ACC112 (cell line): ENCODE measurements at regions not wholly inside any gene's neighbourhood (a gene's known extent, or its start where the extent isn't known, plus 50 kb on each side); places are given as distances from the start of the nearest gene placed in this dataset.

Experiments
- H2AFZ ChIP-seq: fragments of 200-600 bp; sonication (generic); one replicate; pipeline ENCODE4 v1.6.0; 2017; ENCODE audit warnings: antibody characterized with exemption, low read length; ENCODE audit not compliant: unreplicated experiment
- H3K27ac ChIP-seq: fragments of 200-600 bp; sonication (generic); 2 replicates; pipeline ENCODE4 v1.5.1; 2014; ENCODE audit warnings: low read depth, mild to moderate bottlenecking, antibody characterized with exemption, low read length, moderate library complexity
- H3K27me3 ChIP-seq: fragments of 200-600 bp; sonication (generic); 2 replicates; pipeline ENCODE4 v1.6.1; 2014; ENCODE audit warnings: mild to moderate bottlenecking, antibody characterized with exemption, low read length, moderate library complexity, mixed read lengths; ENCODE audit not compliant: insufficient read depth
- H3K36me3 ChIP-seq: fragments of 200-600 bp; sonication (generic); 2 replicates; pipeline ENCODE4 v1.6.1; 2016; ENCODE audit warnings: mild to moderate bottlenecking, antibody characterized with exemption, low read length, moderate library complexity, mixed read lengths; ENCODE audit not compliant: insufficient read depth
- H3K4me1 ChIP-seq: fragments of 200-600 bp; sonication (generic); one replicate; pipeline ENCODE4 v1.6.1; 2016; ENCODE audit warnings: low read length, mixed read lengths; ENCODE audit not compliant: insufficient read depth, unreplicated experiment, control insufficient read depth
- H3K4me3 ChIP-seq: fragments of 200-600 bp; sonication (generic); 2 replicates; pipeline ENCODE4 v1.5.1; 2014; ENCODE audit warnings: mild to moderate bottlenecking, low read depth, low read length
- H3K79me2 ChIP-seq: fragments of 200-600 bp; sonication (generic); one replicate; pipeline ENCODE4 v1.6.0; 2016; ENCODE audit warnings: low read length; ENCODE audit not compliant: control insufficient read depth, unreplicated experiment, insufficient read depth

DNA sequence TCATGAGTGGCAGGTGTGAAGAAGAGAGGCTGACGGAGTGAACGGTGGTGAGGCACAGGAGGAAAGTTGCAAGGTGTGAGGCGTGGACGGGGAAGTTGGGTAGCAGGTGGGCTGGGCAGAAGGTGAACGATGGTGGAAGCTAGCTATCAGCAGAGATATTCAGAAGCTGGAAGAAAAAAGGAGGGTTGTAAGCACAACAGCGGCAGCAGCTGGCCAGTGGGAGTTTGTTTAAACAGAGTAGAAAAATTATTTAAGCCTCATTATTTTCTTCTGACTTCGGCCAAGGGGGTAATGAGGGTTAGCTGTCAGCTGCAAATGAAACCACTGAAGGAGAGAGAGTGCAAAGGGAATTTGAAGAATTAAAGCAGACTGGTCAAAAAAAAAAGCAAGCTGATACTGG, 62.1 kb upstream of the PRKAR2B start:
- Histone ChIP-seq H3K27me3 (peaks cover 12% of the 10 kb centered on the region; the same call in 1 of the 2 replicates), H3K4me3 (no peak overlapping the region), H3K4me1 (no peaks in the 10 kb centered on the region), H3K79me2 (no peaks in the 10 kb centered on the region), H3K27ac (no peak overlapping the region), H3K36me3 (no peaks in the 10 kb centered on the region), H2AFZ (no peak overlapping the region)

DNA sequence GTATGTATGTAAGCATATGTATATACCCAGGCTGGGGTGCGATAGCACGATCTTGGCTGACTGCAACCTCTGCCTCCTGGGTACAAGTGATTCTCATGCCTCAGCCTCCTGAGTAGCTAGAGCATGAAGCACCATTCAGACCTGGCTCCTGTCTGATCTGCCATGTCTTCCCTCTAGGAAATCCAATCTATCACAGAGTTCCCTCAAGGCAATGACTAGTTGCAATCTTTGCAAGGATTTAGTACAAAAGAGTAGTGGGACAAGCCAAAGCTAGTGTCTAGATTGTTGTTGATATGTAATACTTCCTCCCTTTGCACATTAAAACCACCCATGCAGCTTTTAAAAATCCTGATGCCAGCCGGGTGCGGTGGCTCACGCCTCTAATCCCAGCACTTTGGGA, 60.5 kb upstream of the PRKAR2B start:
- Histone ChIP-seq H3K79me2 (no peaks in the 10 kb centered on the region), H2AFZ (no peak overlapping the region), H3K27me3 (0 out of 2 replicates have a peak, but pooled peaks cover 6% of the 10 kb centered on the region), H3K27ac (no peak overlapping the region), H3K4me1 (no peaks in the 10 kb centered on the region), H3K4me3 (no peak overlapping the region), H3K36me3 (no peaks in the 10 kb centered on the region)

DNA sequence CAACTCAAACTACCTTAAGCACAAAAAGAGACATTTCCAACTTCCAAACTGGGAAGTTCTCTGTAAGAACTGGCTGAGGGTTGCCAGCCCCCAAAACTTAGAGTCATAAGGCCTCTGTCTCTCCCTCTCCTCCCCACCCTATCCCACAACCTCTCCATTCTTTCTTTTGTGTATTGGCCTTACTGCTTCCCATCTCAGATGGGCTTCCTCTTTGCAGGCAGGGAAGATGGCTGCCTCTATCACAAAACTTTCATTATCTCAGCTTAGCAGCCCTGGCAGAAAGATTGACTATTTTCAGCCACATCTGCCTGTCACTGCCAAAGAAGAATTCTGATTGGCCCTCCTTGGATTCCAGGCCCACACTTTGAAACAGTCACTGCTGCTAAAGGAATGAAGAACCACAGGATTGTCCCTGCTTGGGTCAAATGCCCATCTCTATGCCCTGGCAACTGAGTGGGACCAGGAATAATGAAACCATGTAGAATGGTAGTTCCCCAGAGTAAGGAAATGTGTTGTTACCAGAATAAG, 58.0 kb upstream of the PRKAR2B start:
- no peaks in the 10 kb centered on the region for H3K4me1 ChIP-seq
- no peak overlapping the region for H3K27ac ChIP-seq
- peaks cover 4% of the 10 kb centered on the region; the same call in 1 of the 2 replicates for H3K27me3 ChIP-seq
- no peak overlapping the region for H2AFZ ChIP-seq
- H3K36me3 ChIP-seq: no peaks in the 10 kb centered on the region
- H3K4me3 ChIP-seq: no peak overlapping the region
- no peaks in the 10 kb centered on the region for H3K79me2 ChIP-seq

DNA sequence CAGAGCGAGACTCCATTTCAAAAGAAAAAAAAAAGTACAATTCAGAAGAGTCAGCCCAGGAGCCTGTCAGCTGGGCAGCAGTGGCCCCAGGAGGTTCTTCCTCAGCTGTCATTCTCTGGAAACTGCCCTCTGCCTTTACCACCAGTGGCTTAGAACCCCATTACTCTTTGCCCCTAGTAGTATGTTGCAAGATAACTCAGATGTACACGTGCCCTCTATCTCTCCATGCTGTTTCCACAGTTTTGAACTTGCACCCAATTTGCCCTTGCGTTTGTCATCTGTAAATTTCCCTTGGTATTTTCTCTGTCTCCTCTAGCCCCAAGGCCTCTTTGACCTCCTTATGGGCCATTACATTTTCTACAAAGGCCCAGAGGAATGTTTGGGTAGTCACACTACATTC, 56.7 kb upstream of the PRKAR2B start:
- Histone ChIP-seq H3K4me1 (no peaks in the 10 kb centered on the region), H3K27me3 (peaks cover 4% of the 10 kb centered on the region; the same call in 1 of the 2 replicates), H3K79me2 (no peaks in the 10 kb centered on the region), H3K27ac (no peak overlapping the region), H3K36me3 (no peaks in the 10 kb centered on the region), H3K4me3 (no peak overlapping the region), H2AFZ (no peak overlapping the region)

DNA sequence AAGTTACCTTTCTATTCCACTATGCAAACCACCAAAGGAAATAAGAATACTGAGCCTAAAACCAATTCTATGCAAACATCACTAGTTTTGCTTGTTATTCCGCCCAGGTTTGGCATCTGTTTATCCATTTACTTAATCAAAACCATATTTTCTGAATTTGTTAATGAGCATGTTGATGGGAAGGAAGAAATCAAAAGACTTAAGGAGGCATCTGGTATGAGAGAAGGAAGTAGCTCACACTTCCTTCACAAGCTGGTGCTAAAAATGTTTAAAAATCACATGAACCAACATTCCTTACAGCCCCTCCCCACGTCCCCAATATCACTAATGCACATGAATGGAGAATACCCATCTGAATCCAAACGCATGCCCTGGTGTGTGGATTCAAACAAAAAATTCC, 52.0 kb upstream of the PRKAR2B start:
- Histone ChIP-seq H2AFZ (no peak overlapping the region), H3K27ac (no peak overlapping the region), H3K27me3 (peaks cover 8% of the 10 kb centered on the region; the same call in 1 of the 2 replicates), H3K36me3 (no peaks in the 10 kb centered on the region), H3K4me3 (no peak overlapping the region), H3K79me2 (no peaks in the 10 kb centered on the region), H3K4me1 (no peaks in the 10 kb centered on the region)
